GM04503 (cell line): ENCODE measurements at regions not wholly inside any gene's neighbourhood (a gene's known extent, or its start where the extent isn't known, plus 50 kb on each side); places are given as distances from the start of the nearest gene placed in this dataset.

Source experiments
- DNase-seq: peaks from one replicate; pipeline ENCODE4 v3.0.0-alpha.2; 2012; ENCODE audit warnings: low read depth

GRCh38 chr5:56545016-56545415 is 270.3 kb upstream of the MAP3K1 start:
- DNase-seq, result no peak

- DNase-seq, result no peak
Measured at GRCh38 chr5:56543441-56544388, 271.6 kb upstream of the MAP3K1 start.

- DNase-seq, result no peak
Measured at GRCh38 chr5:56540266-56540665, 275.1 kb upstream of the MAP3K1 start.

- no peak for DNase-seq
Measured at GRCh38 chr5:56538580-56538979, 276.8 kb upstream of the MAP3K1 start.

- DNase-seq, result no peak
Measured at GRCh38 chr5:56535347-56535746, 280.0 kb upstream of the MAP3K1 start.

GRCh38 chr5:56534102-56534829 is 281.1 kb upstream of the MAP3K1 start:
- no peak for DNase-seq

- no peak for DNase-seq
Measured at GRCh38 chr5:56532466-56532865, 282.9 kb upstream of the MAP3K1 start.

GRCh38 chr5:56530626-56531138 is 284.7 kb upstream of the MAP3K1 start:
- no peak for DNase-seq

GRCh38 chr5:56529666-56530430 is 285.5 kb upstream of the MAP3K1 start:
- DNase-seq, result no peak

- no peak for DNase-seq
Measured at GRCh38 chr5:56527174-56527573, 288.2 kb upstream of the MAP3K1 start.

- DNase-seq, result no peak
Measured at GRCh38 chr5:56525113-56525512, 290.2 kb upstream of the MAP3K1 start.

- DNase-seq, result no peak
Measured at GRCh38 chr5:56523790-56524575, 290.9 kb upstream of the ANKRD55 start.

- peak; percentile 31 for DNase-seq
Measured at GRCh38 chr5:56522960-56523359, 289.8 kb upstream of the ANKRD55 start.

GRCh38 chr5:56522169-56522568 is 289.0 kb upstream of the ANKRD55 start:
- DNase-seq, result no peak

- DNase-seq, result no peak
Measured at GRCh38 chr5:56520986-56521730, 288.0 kb upstream of the ANKRD55 start.

GRCh38 chr5:56518820-56519219 is 285.7 kb upstream of the ANKRD55 start:
- no peak for DNase-seq

GRCh38 chr5:56517011-56517416 is 283.9 kb upstream of the ANKRD55 start:
- DNase-seq, result no peak

- no peak for DNase-seq
Measured at GRCh38 chr5:56516441-56516840, 283.3 kb upstream of the ANKRD55 start.

GRCh38 chr5:56516035-56516434 is 282.9 kb upstream of the ANKRD55 start:
- no peak for DNase-seq

GRCh38 chr5:56515011-56515410 is 281.9 kb upstream of the ANKRD55 start:
- no peak for DNase-seq

GRCh38 chr5:56514245-56514644 is 281.1 kb upstream of the ANKRD55 start:
- DNase-seq, result no peak
